B cell (primary cell): ENCODE measurements at regions not wholly inside any gene's neighbourhood (a gene's known extent, or its start where the extent isn't known, plus 50 kb on each side); places are given as distances from the start of the nearest gene placed in this dataset.

Experiments
- EZH2 ChIP-seq: IDR thresholded peaks from 2 replicates; pipeline ENCODE4 v1.6.1; 2012; ENCODE audit warnings: borderline replicate concordance, low read depth, mild to moderate bottlenecking, moderate library complexity, low read length; ENCODE audit not compliant: insufficient read depth, poor library complexity, severe bottlenecking
- TF ChIP-seq, protein P1 (sequence below): fragments of 200-600 bp; IDR thresholded peaks from one replicate; pipeline ENCODE4 v1.8.0; 2022; ENCODE audit warnings: antibody characterized with exemption, mild to moderate bottlenecking

DNA sequence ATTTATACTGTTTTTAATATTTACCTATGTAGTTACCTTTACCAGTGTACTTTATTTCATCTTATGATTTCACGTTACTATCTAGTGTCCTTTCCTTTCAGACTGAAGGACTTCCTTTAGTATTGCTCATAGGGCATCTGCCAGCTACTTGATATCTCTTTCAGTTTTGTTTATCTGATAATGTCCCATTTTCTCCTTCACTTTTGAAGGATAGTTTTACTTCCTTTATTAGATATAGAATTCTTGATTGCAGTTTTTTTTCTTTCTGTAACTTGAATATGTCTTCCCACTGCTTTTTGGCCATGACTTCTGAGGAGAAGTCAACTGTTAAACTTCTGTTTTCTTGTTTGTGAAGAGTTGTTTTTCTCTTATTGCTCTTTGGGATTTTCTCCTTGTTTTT is 69.4 kb upstream of the MAGED1 start:
- TF ChIP-seq, protein P1, sequence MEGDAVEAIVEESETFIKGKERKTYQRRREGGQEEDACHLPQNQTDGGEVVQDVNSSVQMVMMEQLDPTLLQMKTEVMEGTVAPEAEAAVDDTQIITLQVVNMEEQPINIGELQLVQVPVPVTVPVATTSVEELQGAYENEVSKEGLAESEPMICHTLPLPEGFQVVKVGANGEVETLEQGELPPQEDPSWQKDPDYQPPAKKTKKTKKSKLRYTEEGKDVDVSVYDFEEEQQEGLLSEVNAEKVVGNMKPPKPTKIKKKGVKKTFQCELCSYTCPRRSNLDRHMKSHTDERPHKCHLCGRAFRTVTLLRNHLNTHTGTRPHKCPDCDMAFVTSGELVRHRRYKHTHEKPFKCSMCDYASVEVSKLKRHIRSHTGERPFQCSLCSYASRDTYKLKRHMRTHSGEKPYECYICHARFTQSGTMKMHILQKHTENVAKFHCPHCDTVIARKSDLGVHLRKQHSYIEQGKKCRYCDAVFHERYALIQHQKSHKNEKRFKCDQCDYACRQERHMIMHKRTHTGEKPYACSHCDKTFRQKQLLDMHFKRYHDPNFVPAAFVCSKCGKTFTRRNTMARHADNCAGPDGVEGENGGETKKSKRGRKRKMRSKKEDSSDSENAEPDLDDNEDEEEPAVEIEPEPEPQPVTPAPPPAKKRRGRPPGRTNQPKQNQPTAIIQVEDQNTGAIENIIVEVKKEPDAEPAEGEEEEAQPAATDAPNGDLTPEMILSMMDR, result no peak
- TF ChIP-seq EZH2, result no peak
